DOHH2 (cell line): ENCODE measurements at regions not wholly inside any gene's neighbourhood (a gene's known extent, or its start where the extent isn't known, plus 50 kb on each side); places are given as distances from the start of the nearest gene placed in this dataset.

Source experiments
- CTCF ChIP-seq: fragments of 200-600 bp; sonication (generic); IDR thresholded peaks from one replicate; pipeline ENCODE4 v1.5.1; 2014; ENCODE audit warnings: antibody characterized with exemption, mild to moderate bottlenecking, low read depth, low read length; ENCODE audit not compliant: poor library complexity, severe bottlenecking
- EZH2phosphoT487 ChIP-seq: fragments of 200-600 bp; sonication (generic); IDR thresholded peaks from 2 replicates; pipeline ENCODE4 v1.6.1; 2017; ENCODE audit warnings: borderline replicate concordance, mild to moderate bottlenecking, antibody characterized with exemption, low read length, moderate library complexity, mixed read lengths

GRCh38 chrX:25925946-25926345 is 212.2 kb upstream of the MAGEB18 start:
- TF ChIP-seq CTCF, result no peak
- no peak for TF ChIP-seq EZH2phosphoT487
